ENCODE measurements at regions not wholly inside any gene's neighbourhood (a gene's known extent, or its start where the extent isn't known, plus 50 kb on each side); places are given as distances from the start of the nearest gene placed in this dataset.

- TF ChIP-seq CTCF (IDR thresholded peaks at IDR 0.05) (no peak), POLR2A (IDR thresholded peaks at IDR 0.05) (no peak)
Observed at GRCh38 chr13:78709028-78709427, 50.1 kb upstream of the OBI1 start.
